ENCODE measurements at regions not wholly inside any gene's neighbourhood (a gene's known extent, or its start where the extent isn't known, plus 50 kb on each side); places are given as distances from the start of the nearest gene placed in this dataset.

DNA sequence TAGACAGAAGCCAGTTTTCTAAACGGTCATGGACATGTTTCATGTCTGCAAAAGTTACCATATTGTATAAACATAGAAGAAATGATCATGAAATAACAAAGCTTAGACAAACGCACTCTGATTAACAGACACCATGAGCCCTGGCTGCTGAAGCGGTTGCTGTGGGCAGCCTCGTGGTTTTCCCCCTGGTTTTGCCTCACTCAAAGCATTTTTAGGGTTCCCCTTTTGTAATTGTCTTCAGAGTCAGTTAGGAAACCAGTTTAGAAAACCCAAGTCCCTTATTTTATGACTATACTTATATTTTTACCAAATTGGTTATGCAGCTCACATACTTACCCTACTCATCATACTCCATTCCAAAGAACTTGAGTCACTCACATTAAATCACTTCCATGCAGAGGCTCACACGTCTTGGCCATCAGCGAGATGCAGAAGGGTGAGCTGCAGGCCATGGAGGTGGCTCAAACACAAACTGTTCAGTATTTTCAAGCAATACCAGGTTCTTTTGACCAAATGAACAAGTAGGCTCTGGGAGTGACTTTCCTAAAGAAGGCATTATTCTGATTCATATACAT, 105.6 kb upstream of the SALL3 start:
- TF ChIP-seq POLR2A (IDR thresholded peaks at IDR 0.05), result no peak
- TF ChIP-seq, protein P1, sequence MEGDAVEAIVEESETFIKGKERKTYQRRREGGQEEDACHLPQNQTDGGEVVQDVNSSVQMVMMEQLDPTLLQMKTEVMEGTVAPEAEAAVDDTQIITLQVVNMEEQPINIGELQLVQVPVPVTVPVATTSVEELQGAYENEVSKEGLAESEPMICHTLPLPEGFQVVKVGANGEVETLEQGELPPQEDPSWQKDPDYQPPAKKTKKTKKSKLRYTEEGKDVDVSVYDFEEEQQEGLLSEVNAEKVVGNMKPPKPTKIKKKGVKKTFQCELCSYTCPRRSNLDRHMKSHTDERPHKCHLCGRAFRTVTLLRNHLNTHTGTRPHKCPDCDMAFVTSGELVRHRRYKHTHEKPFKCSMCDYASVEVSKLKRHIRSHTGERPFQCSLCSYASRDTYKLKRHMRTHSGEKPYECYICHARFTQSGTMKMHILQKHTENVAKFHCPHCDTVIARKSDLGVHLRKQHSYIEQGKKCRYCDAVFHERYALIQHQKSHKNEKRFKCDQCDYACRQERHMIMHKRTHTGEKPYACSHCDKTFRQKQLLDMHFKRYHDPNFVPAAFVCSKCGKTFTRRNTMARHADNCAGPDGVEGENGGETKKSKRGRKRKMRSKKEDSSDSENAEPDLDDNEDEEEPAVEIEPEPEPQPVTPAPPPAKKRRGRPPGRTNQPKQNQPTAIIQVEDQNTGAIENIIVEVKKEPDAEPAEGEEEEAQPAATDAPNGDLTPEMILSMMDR (IDR thresholded peaks at IDR 0.05), result no peak

Data from heart left ventricle (tissue), 13 donors.